ENCODE measurements at regions not wholly inside any gene's neighbourhood (a gene's known extent, or its start where the extent isn't known, plus 50 kb on each side); places are given as distances from the start of the nearest gene placed in this dataset.
"Not testable (repeated sequence)": the region's sequence is repeated elsewhere in the genome, so short reads cannot be mapped to it uniquely, and the experiment has no call there.

- no peak for DNase-seq (ENCODE audit: low spot score)
- in situ Hi-C loops (cut with MboI; ENCODE audit: low sequenced_read_pairs, unreplicated experiment): no loop called here
- TF ChIP-seq CTCF (IDR thresholded peaks at IDR 0.05; ENCODE audit: borderline replicate concordance, control extremely low read depth, extremely low read depth, insufficient read depth, missing control alignments): no peak
These were observed 973.1 kb downstream of the SLC16A7 start for GRCh38 chr12:60568914-60569313.

GRCh38 chr12:60577607-60578006, 981.8 kb downstream of the SLC16A7 start:
- in situ Hi-C loops (cut with MboI; ENCODE audit: low sequenced_read_pairs, unreplicated experiment): no loop called here
- no peak for TF ChIP-seq CTCF (IDR thresholded peaks at IDR 0.05; ENCODE audit: borderline replicate concordance, control extremely low read depth, extremely low read depth, insufficient read depth, missing control alignments)
- DNase-seq (ENCODE audit: low spot score): no peak

- DNase-seq (ENCODE audit: low spot score); in situ Hi-C loops (cut with MboI; ENCODE audit: low sequenced_read_pairs, unreplicated experiment): not testable (repeated sequence)
These were observed 991.8 kb downstream of the SLC16A7 start for GRCh38 chr12:60587664-60588063.

GRCh38 chr12:60594035-60594711, 998.3 kb downstream of the SLC16A7 start:
- in situ Hi-C loops (cut with MboI; ENCODE audit: low sequenced_read_pairs, unreplicated experiment): no loop called here
- DNase-seq (ENCODE audit: low spot score): no peak
- TF ChIP-seq CTCF (IDR thresholded peaks at IDR 0.05; ENCODE audit: borderline replicate concordance, control extremely low read depth, extremely low read depth, insufficient read depth, missing control alignments): no peak

GRCh38 chr12:60602601-60603000, 1006.8 kb downstream of the SLC16A7 start:
- no peak for TF ChIP-seq CTCF (IDR thresholded peaks at IDR 0.05; ENCODE audit: borderline replicate concordance, control extremely low read depth, extremely low read depth, insufficient read depth, missing control alignments)
- in situ Hi-C loops (cut with MboI; ENCODE audit: low sequenced_read_pairs, unreplicated experiment): no loop called here
- DNase-seq (ENCODE audit: low spot score): no peak

- DNase-seq (ENCODE audit: low spot score); in situ Hi-C loops (cut with MboI; ENCODE audit: low sequenced_read_pairs, unreplicated experiment): not testable (repeated sequence)
These were observed 1007.6 kb downstream of the SLC16A7 start for GRCh38 chr12:60603475-60603874.

GRCh38 chr12:60616400-60616799, 1020.6 kb downstream of the SLC16A7 start:
- in situ Hi-C loops (cut with MboI; ENCODE audit: low sequenced_read_pairs, unreplicated experiment): no loop called here
- no peak for DNase-seq (ENCODE audit: low spot score)
- no peak for TF ChIP-seq CTCF (IDR thresholded peaks at IDR 0.05; ENCODE audit: borderline replicate concordance, control extremely low read depth, extremely low read depth, insufficient read depth, missing control alignments)

- in situ Hi-C loops (cut with MboI; ENCODE audit: low sequenced_read_pairs, unreplicated experiment): no loop called here
- no peak for DNase-seq (ENCODE audit: low spot score)
- TF ChIP-seq CTCF (IDR thresholded peaks at IDR 0.05; ENCODE audit: borderline replicate concordance, control extremely low read depth, extremely low read depth, insufficient read depth, missing control alignments): no peak
These were observed 1035.0 kb downstream of the SLC16A7 start for GRCh38 chr12:60630796-60631195.

Measured in GM13976 (cell line).